ENCODE measurements at regions not wholly inside any gene's neighbourhood (a gene's known extent, or its start where the extent isn't known, plus 50 kb on each side); places are given as distances from the start of the nearest gene placed in this dataset.

GRCh38 chr4:166386491-166387360, 513.7 kb downstream of the TLL1 start:
- H3K4me3 ChIP-seq, result no peak overlapping the region

GRCh38 chr4:166391501-166391900, 518.5 kb downstream of the TLL1 start:
- Histone ChIP-seq H3K36me3 (no peaks in the 10 kb centered on the region), H3K4me3 (no peak overlapping the region), H3K27me3 (no peaks in the 10 kb centered on the region), H3K9me3 (no peaks in the 10 kb centered on the region), H3K4me1 (no peaks in the 10 kb centered on the region), H3K27ac (no peak overlapping the region)
- intact Hi-C loops (cut with DNase I), result no loop called here
- DNase-seq, result no peak
- WGBS, 2 donors, result 76 to 86% methylated on average over 1 of the region's 1 CpG
- TF ChIP-seq POLR2A (IDR thresholded peaks at IDR 0.05) (no peak), POLR2AphosphoS5 (IDR thresholded peaks at IDR 0.05) (no peak), EP300 (IDR thresholded peaks at IDR 0.05) (no peak), CTCF (IDR thresholded peaks at IDR 0.05) (no peak)

More at GRCh38 chr4:166386491-166387360, 513.7 kb downstream of the TLL1 start:
- Histone ChIP-seq H3K27ac (no peak overlapping the region), H3K4me1 (no peaks in the 10 kb centered on the region), H3K36me3 (no peaks in the 10 kb centered on the region), H3K9me3 (no peaks in the 10 kb centered on the region), H3K27me3 (no peaks in the 10 kb centered on the region)
- WGBS, 2 donors, result 68 to 73% methylated on average over 6 of the region's 6 CpGs
- no peak for DNase-seq
- intact Hi-C loops (cut with DNase I), result no loop called here
- no peak for TF ChIP-seq CTCF (IDR thresholded peaks at IDR 0.05)
- TF ChIP-seq POLR2AphosphoS5 (IDR thresholded peaks at IDR 0.05), result no peak
- TF ChIP-seq POLR2A (IDR thresholded peaks at IDR 0.05), result no peak
- TF ChIP-seq EP300 (IDR thresholded peaks at IDR 0.05), result no peak

GRCh38 chr4:166399021-166399420, 526.0 kb downstream of the TLL1 start:
- WGBS, 2 donors, result 67 to 71% methylated on average over 1 of the region's 1 CpG

GRCh38 chr4:166400270-166400894, 527.3 kb downstream of the TLL1 start:
- intact Hi-C loops (cut with DNase I), result no loop called here
- no peaks in the 10 kb centered on the region for H3K4me1 ChIP-seq

More at GRCh38 chr4:166399021-166399420, 526.0 kb downstream of the TLL1 start:
- intact Hi-C loops (cut with DNase I), result no loop called here
- no peak for DNase-seq
- Histone ChIP-seq H3K4me3 (no peak overlapping the region), H3K27ac (no peak overlapping the region), H3K4me1 (no peaks in the 10 kb centered on the region), H3K9me3 (no peaks in the 10 kb centered on the region), H3K27me3 (no peaks in the 10 kb centered on the region), H3K36me3 (no peaks in the 10 kb centered on the region)
- no peak for TF ChIP-seq POLR2A (IDR thresholded peaks at IDR 0.05)
- TF ChIP-seq CTCF (IDR thresholded peaks at IDR 0.05), result no peak
- no peak for TF ChIP-seq POLR2AphosphoS5 (IDR thresholded peaks at IDR 0.05)
- no peak for TF ChIP-seq EP300 (IDR thresholded peaks at IDR 0.05)

More at GRCh38 chr4:166400270-166400894, 527.3 kb downstream of the TLL1 start:
- H3K27me3 ChIP-seq, result no peaks in the 10 kb centered on the region
- no peak overlapping the region for H3K27ac ChIP-seq
- no peaks in the 10 kb centered on the region for H3K36me3 ChIP-seq
- TF ChIP-seq POLR2A (IDR thresholded peaks at IDR 0.05), result no peak
- TF ChIP-seq POLR2AphosphoS5 (IDR thresholded peaks at IDR 0.05), result no peak
- TF ChIP-seq CTCF (IDR thresholded peaks at IDR 0.05), result no peak
- no peak for TF ChIP-seq EP300 (IDR thresholded peaks at IDR 0.05)
- H3K9me3 ChIP-seq, result no peaks in the 10 kb centered on the region
- no peak for DNase-seq
- no peak overlapping the region for H3K4me3 ChIP-seq
- 9 to 47% methylated on average over 5 of the region's 5 CpGs for WGBS, 2 donors

Data from sigmoid colon (tissue), 6 donors.